GM23338 (cell line): ENCODE measurements at regions not wholly inside any gene's neighbourhood (a gene's known extent, or its start where the extent isn't known, plus 50 kb on each side); places are given as distances from the start of the nearest gene placed in this dataset.

Experiments
- ATAC-seq: fragments of 200-7000 bp; cut with Tn5 transposase; 3 replicates; pipeline ENCODE4 v1.9.1; 2020
- DNase-seq: peaks from one replicate; pipeline ENCODE4 v3.0.0-alpha.2; 2015; ENCODE audit warnings: low spot score
- H2AFZ ChIP-seq: fragments of 200-600 bp; sonication (generic); 2 replicates; pipeline ENCODE4 v1.8.0; 2016; ENCODE audit warnings: antibody characterized with exemption, mild to moderate bottlenecking, moderate library complexity
- H3F3A ChIP-seq: fragments of 200-600 bp; sonication (generic); replicated peaks from 2 replicates; pipeline ENCODE4 v1.8.0; 2017; ENCODE audit warnings: antibody characterized with exemption, mixed run types, low read depth
- H3K27ac ChIP-seq: fragments of 200-600 bp; sonication (generic); 2 replicates; pipeline ENCODE4 v1.6.1; 2016; ENCODE audit warnings: low read depth
- H3K27me3 ChIP-seq: fragments of 200-600 bp; sonication (generic); 2 replicates; pipeline ENCODE4 v1.8.0; 2016; ENCODE audit warnings: mild to moderate bottlenecking, mixed run types, moderate library complexity; ENCODE audit not compliant: insufficient read depth
- H3K36me3 ChIP-seq: fragments of 200-600 bp; sonication (generic); 2 replicates; pipeline ENCODE4 v1.8.0; 2016; ENCODE audit warnings: mild to moderate bottlenecking; ENCODE audit not compliant: insufficient read depth
- H3K4me1 ChIP-seq: fragments of 200-600 bp; sonication (generic); 2 replicates; pipeline ENCODE4 v1.8.0; 2016; ENCODE audit warnings: mild to moderate bottlenecking, moderate library complexity; ENCODE audit not compliant: insufficient read depth
- H3K4me2 ChIP-seq: fragments of 200-600 bp; sonication (generic); 2 replicates; pipeline ENCODE4 v1.7.1; 2017; ENCODE audit warnings: mixed run types
- H3K4me3 ChIP-seq: fragments of 200-600 bp; sonication (generic); 2 replicates; pipeline ENCODE4 v1.6.1; 2016; ENCODE audit warnings: mixed run types
- H3K79me2 ChIP-seq: fragments of 200-600 bp; sonication (generic); replicated peaks from 2 replicates; pipeline ENCODE4 v1.8.0; 2017; ENCODE audit warnings: mild to moderate bottlenecking; ENCODE audit not compliant: insufficient read depth
- H3K9me2 ChIP-seq: fragments of 200-600 bp; sonication (generic); 2 replicates; pipeline ENCODE4 v1.8.0; 2017; ENCODE audit not compliant: insufficient read depth
- H4K20me1 ChIP-seq: fragments of 200-600 bp; sonication (generic); replicated peaks from 2 replicates; pipeline ENCODE4 v1.8.0; 2017; ENCODE audit warnings: mild to moderate bottlenecking; ENCODE audit not compliant: insufficient read depth
- H3K27ac Mint-ChIP-seq: 2 replicates; pipeline ENCODE4 v1.8.0; 2020; ENCODE audit warnings: inconsistent platforms, mild to moderate bottlenecking, moderate library complexity, mixed read lengths
- H3K27me3 Mint-ChIP-seq: 3 replicates; pipeline ENCODE4 v1.8.0; 2022; ENCODE audit warnings: low read depth, mild to moderate bottlenecking, moderate library complexity, mixed read lengths, inconsistent platforms; ENCODE audit not compliant: insufficient read depth, poor library complexity
- H3K36me3 Mint-ChIP-seq: 3 replicates; pipeline ENCODE4 v1.8.0; 2021; ENCODE audit warnings: low read depth, mild to moderate bottlenecking, inconsistent platforms, moderate library complexity, mixed read lengths
- H3K4me1 Mint-ChIP-seq: 3 replicates; pipeline ENCODE4 v1.8.0; 2020; ENCODE audit warnings: mild to moderate bottlenecking, inconsistent platforms, mixed read lengths
- H3K4me3 Mint-ChIP-seq: 3 replicates; pipeline ENCODE4 v1.8.0; 2021; ENCODE audit warnings: moderate library complexity, mild to moderate bottlenecking, inconsistent platforms, mixed read lengths
- H3K9me3 Mint-ChIP-seq: 3 replicates; pipeline ENCODE4 v1.8.0; 2020; ENCODE audit warnings: moderate library complexity, mild to moderate bottlenecking, inconsistent platforms, mixed read lengths
- CREB1 ChIP-seq: fragments of 250-450 bp; sonication (Bioruptor Pico); IDR thresholded peaks from 2 replicates; pipeline ENCODE4 v1.5.0; 2020; ENCODE audit warnings: low read depth, mild to moderate bottlenecking, moderate library complexity
- ETS1 ChIP-seq: IDR thresholded peaks from 2 replicates; pipeline ENCODE4 v1.6.1; 2016; ENCODE audit warnings: antibody characterized with exemption
- EZH2 ChIP-seq: fragments of 200-600 bp; sonication (generic); IDR thresholded peaks from one replicate; pipeline ENCODE4 v1.8.0; 2017; ENCODE audit warnings: antibody characterized with exemption, mild to moderate bottlenecking, low read depth; ENCODE audit not compliant: unreplicated experiment
- JUNB ChIP-seq: IDR thresholded peaks from one replicate; pipeline ENCODE4 v1.6.1; 2016; ENCODE audit warnings: antibody characterized with exemption; ENCODE audit not compliant: unreplicated experiment
- NANOG ChIP-seq: IDR thresholded peaks from 2 replicates; pipeline ENCODE4 v1.6.1; 2016; ENCODE audit warnings: antibody characterized with exemption, borderline replicate concordance
- REST ChIP-seq: IDR thresholded peaks from one replicate; pipeline ENCODE4 v1.6.1; 2018; ENCODE audit warnings: antibody characterized with exemption; ENCODE audit not compliant: unreplicated experiment
- STAT1 ChIP-seq: IDR thresholded peaks from one replicate; pipeline ENCODE4 v1.6.1; 2016; ENCODE audit warnings: antibody characterized with exemption; ENCODE audit not compliant: unreplicated experiment
- ZNF114 ChIP-seq: fragments of 250-450 bp; sonication (Bioruptor Pico); IDR thresholded peaks from 2 replicates; pipeline ENCODE4 v1.5.0; 2020; ENCODE audit warnings: mild to moderate bottlenecking, moderate library complexity
- ZNF331 ChIP-seq: fragments of 250-450 bp; sonication (Bioruptor Pico); IDR thresholded peaks from 2 replicates; pipeline ENCODE4 v1.5.0; 2020; ENCODE audit warnings: low read depth, mild to moderate bottlenecking, moderate library complexity
- ZNF462 ChIP-seq: fragments of 250-450 bp; sonication (Bioruptor Pico); IDR thresholded peaks from 2 replicates; pipeline ENCODE4 v1.5.0; 2020; ENCODE audit warnings: mild to moderate bottlenecking, moderate library complexity
- TF ChIP-seq, protein P1 (sequence below), 2 experiments: fragments of 200-600 bp in 1 of 2; sonication (generic) in 1 of 2; conservative IDR thresholded peaks; 2 replicates each; pipeline versions ENCODE4 v1.5.1 to v1.6.1; 2016 to 2017; ENCODE audit warnings: antibody characterized with exemption in 2 of 2, low read depth in 2 of 2, mild to moderate bottlenecking in 2 of 2, moderate library complexity in 1 of 2

DNA sequence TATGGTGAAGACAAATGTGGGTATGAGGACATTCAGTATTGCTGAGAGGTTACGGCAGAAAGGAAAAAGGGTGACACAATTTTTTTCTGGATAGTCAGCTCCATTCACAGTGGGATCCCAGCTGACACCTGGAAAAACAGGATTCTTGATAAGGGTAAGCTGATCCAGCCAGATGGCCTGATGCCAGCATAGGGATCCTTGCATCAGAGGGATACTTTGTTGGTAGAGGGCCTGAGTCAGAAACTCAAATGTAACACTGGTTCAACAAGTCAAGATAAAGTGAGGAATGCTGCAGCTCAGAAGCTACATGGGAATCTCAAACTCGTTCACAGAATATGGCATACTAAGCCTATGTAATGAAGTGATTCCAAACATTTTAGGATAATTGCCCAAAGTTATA, 726.7 kb downstream of the C4orf33 start (continued):
- no peak for TF ChIP-seq REST
- TF ChIP-seq ZNF114 (CRISPR knock-in tag), result no peak
- TF ChIP-seq EZH2, result no peak

DNA sequence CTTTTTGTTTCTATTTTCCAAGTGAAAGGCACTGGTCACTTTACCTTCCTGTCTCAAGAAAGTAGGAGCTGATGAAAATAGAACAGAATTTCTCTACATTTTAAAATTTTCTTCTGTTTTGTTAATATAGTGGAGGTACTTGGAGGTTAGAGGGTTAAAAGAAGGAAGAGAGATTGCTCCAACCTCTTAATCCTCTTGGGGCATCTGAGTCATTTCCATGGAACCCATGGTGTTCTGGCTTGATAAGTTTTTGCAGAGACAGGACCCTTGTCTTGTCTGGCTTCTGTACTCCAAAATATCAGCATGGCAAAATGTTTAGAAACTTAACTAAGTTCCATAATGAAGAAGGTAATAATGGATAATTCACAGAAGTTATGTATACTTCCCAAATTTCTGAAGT, 727.2 kb downstream of the C4orf33 start:
- Mint-ChIP-seq H3K4me3 (no peak overlapping the region), H3K36me3 (no peaks in the 10 kb centered on the region), H3K27ac (no peak overlapping the region), H3K4me1 (peaks cover 4% of the 10 kb centered on the region; the same call in 1 of the 3 replicates), H3K27me3 (no peaks in the 10 kb centered on the region), H3K9me3 (no peaks in the 10 kb centered on the region)
- Histone ChIP-seq H3K9me2 (no peaks in the 10 kb centered on the region; the same call in 1 of the 2 replicates), H3K36me3 (no peaks in the 10 kb centered on the region), H3K79me2 (no peaks in the 10 kb centered on the region), H3K4me1 (no peaks in the 10 kb centered on the region), H2AFZ (no peak overlapping the region; the same call in 1 of the 2 replicates), H3F3A (no peaks in the 10 kb centered on the region), H4K20me1 (no peaks in the 10 kb centered on the region), H3K4me2 (no peak overlapping the region), H3K27me3 (no peaks in the 10 kb centered on the region), H3K4me3 (no peak overlapping the region), H3K27ac (no peak overlapping the region)
- DNase-seq (no peak), ATAC-seq (no peak)
- TF ChIP-seq, protein P1, sequence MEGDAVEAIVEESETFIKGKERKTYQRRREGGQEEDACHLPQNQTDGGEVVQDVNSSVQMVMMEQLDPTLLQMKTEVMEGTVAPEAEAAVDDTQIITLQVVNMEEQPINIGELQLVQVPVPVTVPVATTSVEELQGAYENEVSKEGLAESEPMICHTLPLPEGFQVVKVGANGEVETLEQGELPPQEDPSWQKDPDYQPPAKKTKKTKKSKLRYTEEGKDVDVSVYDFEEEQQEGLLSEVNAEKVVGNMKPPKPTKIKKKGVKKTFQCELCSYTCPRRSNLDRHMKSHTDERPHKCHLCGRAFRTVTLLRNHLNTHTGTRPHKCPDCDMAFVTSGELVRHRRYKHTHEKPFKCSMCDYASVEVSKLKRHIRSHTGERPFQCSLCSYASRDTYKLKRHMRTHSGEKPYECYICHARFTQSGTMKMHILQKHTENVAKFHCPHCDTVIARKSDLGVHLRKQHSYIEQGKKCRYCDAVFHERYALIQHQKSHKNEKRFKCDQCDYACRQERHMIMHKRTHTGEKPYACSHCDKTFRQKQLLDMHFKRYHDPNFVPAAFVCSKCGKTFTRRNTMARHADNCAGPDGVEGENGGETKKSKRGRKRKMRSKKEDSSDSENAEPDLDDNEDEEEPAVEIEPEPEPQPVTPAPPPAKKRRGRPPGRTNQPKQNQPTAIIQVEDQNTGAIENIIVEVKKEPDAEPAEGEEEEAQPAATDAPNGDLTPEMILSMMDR (conservative IDR thresholded peaks at IDR 0.05; ENCODE audit: low read depth in 2 of 2), result no peak
- TF ChIP-seq CREB1 (CRISPR knock-in tag), result no peak
- TF ChIP-seq ZNF331 (CRISPR knock-in tag), result no peak
- TF ChIP-seq ETS1, result no peak
- TF ChIP-seq ZNF462 (CRISPR knock-in tag), result no peak
- no peak for TF ChIP-seq JUNB
- no peak for TF ChIP-seq STAT1
- TF ChIP-seq EZH2, result no peak
- no peak for TF ChIP-seq ZNF114 (CRISPR knock-in tag)
- no peak for TF ChIP-seq NANOG
